NCI-H345 (cell line): ENCODE measurements at regions not wholly inside any gene's neighbourhood (a gene's known extent, or its start where the extent isn't known, plus 50 kb on each side); places are given as distances from the start of the nearest gene placed in this dataset.
"Not testable (repeated sequence)": the region's sequence is repeated elsewhere in the genome, so short reads cannot be mapped to it uniquely, and the experiment has no call there.

ENCODE experiments used
- DNase-seq: peaks from one replicate; lab custom pipeline; 2025; lab: John Stamatoyannopoulos, UW

GRCh38 chr1:115534106-115534505 lies 107.7 kb upstream of the VANGL1 start:
- no peak for DNase-seq

GRCh38 chr1:115531631-115532264 lies 110.0 kb upstream of the VANGL1 start:
- no peak for DNase-seq

- no peak for DNase-seq
These were observed 111.4 kb upstream of the VANGL1 start for GRCh38 chr1:115530407-115530806.

GRCh38 chr1:115529216-115529897 lies 112.4 kb upstream of the VANGL1 start:
- no peak for DNase-seq

- not testable (repeated sequence) for DNase-seq
These were observed 113.4 kb upstream of the VANGL1 start for GRCh38 chr1:115528336-115528735.

- no peak for DNase-seq
These were observed 114.0 kb upstream of the VANGL1 start for GRCh38 chr1:115527746-115528145.

GRCh38 chr1:115526900-115527299 lies 114.9 kb upstream of the VANGL1 start:
- no peak for DNase-seq

GRCh38 chr1:115524236-115524635 lies 117.5 kb upstream of the VANGL1 start:
- DNase-seq: no peak

- no peak for DNase-seq
These were observed 119.4 kb upstream of the VANGL1 start for GRCh38 chr1:115522386-115522785.

- DNase-seq: no peak
These were observed 126.5 kb upstream of the VANGL1 start for GRCh38 chr1:115515270-115515669.

GRCh38 chr1:115510226-115510625 lies 131.5 kb upstream of the VANGL1 start:
- not testable (repeated sequence) for DNase-seq

GRCh38 chr1:115507901-115508300 lies 133.9 kb upstream of the VANGL1 start:
- no peak for DNase-seq

GRCh38 chr1:115506924-115507589 lies 134.7 kb upstream of the VANGL1 start:
- DNase-seq: no peak

- no peak for DNase-seq
These were observed 135.3 kb upstream of the VANGL1 start for GRCh38 chr1:115506518-115506917.

- DNase-seq: no peak
These were observed 136.6 kb upstream of the VANGL1 start for GRCh38 chr1:115505148-115505571.

GRCh38 chr1:115502183-115502582 lies 139.6 kb upstream of the VANGL1 start:
- DNase-seq: not testable (repeated sequence)

GRCh38 chr1:115501476-115501875 lies 140.3 kb upstream of the VANGL1 start:
- no peak for DNase-seq

GRCh38 chr1:115499253-115499652 lies 142.5 kb upstream of the VANGL1 start:
- DNase-seq: no peak

- DNase-seq: no peak
These were observed 144.8 kb upstream of the VANGL1 start for GRCh38 chr1:115496904-115497527.

GRCh38 chr1:115495625-115496024 lies 146.1 kb upstream of the VANGL1 start:
- no peak for DNase-seq

GRCh38 chr1:115495111-115495510 lies 146.7 kb upstream of the VANGL1 start:
- DNase-seq: no peak

- no peak for DNase-seq
These were observed 147.9 kb upstream of the VANGL1 start for GRCh38 chr1:115493834-115494233.

- no peak for DNase-seq
These were observed 148.9 kb upstream of the VANGL1 start for GRCh38 chr1:115492880-115493279.
